Activated T-cell treated with anti-CD3 and anti-CD28 coated beads, Interleukin-2, amount 50 U/mL, for 48 hours (primary cell): ENCODE measurements at regions not wholly inside any gene's neighbourhood (a gene's known extent, or its start where the extent isn't known, plus 50 kb on each side); places are given as distances from the start of the nearest gene placed in this dataset.
"Not testable (repeated sequence)": the region's sequence is repeated elsewhere in the genome, so short reads cannot be mapped to it uniquely, and the experiment has no call there.

Source experiments
- DNase-seq, 2 experiments: peaks; one replicate each; pipeline ENCODE4 v3.0.0-alpha.2; 2020

DNA sequence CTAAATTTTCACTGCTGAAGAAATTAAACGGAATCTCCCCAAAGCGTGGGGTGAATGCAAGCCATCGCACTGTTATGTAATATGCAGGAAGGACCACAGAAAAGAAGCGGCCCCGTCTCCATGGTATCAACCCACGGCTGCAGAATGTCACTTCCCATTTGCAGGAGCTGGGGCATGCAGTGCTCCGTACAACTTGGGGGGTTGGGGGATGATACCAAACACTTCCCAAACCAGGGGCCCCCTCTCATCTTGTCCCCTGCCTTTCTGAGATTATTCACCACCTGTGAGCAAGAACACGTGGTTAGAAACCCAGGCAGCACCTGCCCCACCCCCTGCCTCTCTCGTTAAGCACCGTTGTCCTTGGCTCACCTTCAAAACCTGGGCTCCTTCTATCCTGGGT, 505.1 kb upstream of the TMEM132C start:
- no peak for DNase-seq

DNA sequence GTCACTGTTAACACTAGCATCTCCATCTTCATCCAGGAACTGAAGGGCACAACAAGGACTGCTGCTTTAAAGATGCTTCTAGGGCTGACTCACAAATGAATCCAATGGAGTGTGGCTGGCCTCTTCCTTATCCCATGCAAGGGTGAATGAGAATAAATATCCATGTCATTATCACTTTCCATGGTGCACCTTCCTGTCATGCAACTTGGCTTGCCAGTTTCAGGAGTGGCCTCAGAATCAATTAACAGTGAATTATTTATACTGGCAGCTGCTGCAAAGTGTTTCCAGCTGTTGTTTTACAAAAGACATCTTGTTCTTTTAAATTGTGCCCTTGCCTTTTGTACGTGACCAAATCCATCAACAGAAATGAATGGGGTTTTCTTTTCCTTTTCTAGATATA, 499.3 kb upstream of the TMEM132C start:
- DNase-seq = no peak

DNA sequence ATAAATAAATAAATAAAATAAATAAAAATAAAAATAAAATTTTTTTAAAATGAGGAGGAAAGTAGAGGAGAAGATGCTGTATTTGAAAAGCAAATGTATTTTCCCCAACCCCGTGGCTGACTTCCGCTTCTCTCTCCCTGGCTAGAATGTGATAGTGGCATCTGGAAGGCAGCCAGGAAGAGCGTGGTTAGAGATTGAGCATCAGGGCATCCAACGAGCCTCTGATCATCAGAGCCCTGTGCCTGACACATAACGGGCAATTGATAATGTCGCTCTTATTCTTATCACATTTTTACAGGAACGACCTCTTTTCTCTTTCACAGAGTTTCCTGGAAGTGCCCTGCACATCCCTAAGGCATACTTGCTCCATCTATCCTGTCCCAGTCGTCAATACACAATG, 496.9 kb upstream of the TMEM132C start:
- DNase-seq = no peak

DNA sequence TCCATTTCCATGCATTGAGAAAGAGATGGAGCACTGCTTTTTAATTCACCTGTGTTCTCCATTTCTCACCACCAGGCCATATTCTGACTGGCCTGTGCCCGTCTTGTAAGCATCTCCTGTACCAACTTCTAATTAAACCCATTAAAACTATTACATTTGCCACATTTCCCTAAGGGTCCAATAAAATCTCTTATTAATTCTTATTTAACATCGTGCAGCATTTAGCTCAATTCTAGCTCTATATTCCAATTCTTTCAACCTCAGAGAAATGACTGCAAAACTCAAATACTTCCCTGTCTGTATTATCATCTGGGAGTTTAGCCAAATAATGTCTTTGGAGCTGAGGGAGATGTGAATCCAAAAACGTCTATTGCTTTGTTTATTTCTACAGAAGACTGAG, 495.4 kb upstream of the TMEM132C start:
- no peak for DNase-seq

DNA sequence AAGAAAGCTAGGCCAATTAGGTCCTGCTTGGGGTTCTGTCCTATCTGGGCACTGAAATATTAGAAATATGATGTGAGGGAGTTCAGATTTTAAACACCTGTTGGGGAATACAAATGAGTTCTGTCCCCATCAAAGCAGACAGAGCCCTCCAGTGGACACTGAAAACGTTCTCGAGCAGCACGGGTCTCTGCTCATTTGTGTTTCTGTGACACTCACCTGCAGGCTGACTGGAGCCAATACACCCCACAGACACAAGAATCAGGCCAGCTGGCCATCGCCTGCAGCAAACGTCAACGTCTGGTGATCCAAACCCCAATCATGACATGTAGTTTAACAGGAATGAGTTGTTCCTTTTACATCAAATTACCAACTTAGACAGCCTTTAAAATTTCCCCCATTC, 493.4 kb upstream of the TMEM132C start:
- DNase-seq = no peak

DNA sequence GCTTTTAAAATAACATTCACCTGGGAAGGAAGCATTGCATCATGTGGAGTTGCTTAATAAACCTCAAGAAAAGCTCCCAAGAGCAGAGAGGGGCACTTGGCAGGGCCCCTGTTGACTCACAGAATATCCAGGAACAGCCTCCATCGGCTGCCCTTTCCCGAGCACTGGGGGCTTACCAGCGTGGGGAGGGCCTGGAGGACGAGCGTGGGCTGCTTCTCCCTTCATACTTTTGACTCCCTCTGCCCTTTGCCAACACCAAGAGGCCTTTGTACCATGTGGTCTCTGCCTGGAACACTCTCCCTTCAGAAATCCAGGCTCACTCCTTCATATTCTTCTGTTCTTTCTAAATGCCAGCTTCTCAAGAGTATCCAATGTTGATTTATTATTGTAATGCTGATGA, 492.1 kb upstream of the TMEM132C start:
- DNase-seq = no peak

DNA sequence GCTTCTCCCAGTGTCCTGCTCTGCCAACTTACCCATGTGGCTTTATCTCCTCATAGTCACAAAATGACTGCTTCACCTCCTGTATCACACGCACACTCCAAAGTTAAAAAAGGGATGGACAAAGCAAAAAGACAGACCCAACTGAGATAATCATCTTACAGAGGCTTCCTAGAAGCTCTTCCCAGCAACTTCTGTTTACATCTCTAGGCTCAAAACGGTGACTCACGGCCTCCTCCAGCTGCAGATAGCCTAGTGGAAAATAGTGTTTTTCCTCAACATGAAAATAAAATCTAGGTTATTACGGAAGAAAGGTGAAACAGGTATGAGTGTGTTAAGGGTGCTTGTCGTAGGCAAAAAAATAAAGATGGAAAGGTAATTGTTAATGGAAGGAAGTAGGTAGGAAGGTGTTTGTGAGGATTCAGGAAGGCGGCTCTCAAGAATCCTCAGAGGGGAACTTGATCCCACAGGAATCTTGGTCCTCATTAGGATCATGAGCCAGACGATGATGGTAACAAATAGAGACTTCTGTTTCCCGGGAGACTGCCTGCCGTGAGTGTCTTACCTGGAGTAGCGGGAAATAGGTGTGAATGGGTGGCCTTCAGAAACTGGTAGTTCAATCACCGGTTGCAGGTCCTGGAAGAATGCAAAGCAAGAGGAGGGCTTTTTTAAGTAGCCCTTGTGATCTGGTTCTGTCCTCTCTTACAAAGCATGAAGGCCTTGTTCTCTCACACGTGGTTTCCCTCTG, 487.5 kb upstream of the TMEM132C start:
- no peak for DNase-seq

DNA sequence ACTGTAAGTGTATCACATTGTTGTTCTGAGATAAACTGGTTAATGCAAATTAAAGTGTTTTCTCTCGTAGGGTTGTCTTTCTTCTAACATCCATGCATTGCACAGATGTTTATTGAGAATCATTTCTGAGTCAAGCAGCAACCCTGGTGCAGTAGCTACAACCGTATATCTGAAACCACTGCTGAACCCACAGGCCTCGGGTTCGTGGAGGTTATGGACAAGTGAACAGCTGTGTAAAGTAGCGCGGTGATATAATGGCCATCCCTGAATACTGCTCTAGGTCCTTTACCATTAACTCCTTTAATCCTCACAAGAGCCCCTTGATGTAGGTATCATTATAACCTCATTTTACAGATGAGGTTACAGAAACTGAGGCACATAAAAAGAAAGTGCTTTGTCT, 486.1 kb upstream of the TMEM132C start:
- no peak for DNase-seq

DNA sequence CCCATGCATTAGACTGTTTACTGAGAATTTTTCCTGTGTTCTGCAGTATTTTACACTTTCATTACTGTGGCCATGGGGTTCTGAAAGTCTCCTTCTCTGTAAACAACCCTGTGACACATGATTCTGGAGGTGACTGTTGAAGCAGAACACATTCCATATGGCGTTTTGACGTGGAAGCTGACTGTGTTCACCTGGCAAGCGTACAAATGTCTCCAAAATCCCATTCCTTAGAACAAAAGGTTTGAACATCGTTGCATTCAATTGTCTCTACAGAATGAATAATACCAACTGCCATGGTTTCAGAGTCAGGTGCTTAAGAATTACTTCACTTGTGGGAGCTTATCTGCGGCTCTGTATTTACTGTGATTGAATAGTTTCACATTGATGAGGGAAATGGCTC, 485.6 kb upstream of the TMEM132C start:
- DNase-seq = no peak

DNA sequence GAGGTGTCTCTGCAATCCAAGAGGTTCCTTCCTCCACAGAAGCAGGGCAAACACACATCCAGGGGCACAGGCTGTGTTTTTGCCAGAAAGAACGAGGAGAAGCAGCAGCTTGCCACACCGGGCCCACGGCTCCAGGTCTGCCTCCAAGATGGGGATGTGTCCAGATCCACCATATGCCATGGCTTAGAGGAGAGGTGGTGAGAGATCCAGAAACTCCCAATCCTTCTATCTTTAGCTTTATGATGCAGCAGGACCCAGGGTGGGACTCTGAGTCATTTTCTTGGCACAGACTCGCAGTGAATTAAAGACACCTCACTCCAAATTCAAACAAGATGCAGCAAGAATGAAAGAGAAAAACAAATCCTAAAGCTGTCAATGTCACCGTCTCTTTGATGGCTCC, 481.4 kb upstream of the TMEM132C start:
- no peak for DNase-seq

DNA sequence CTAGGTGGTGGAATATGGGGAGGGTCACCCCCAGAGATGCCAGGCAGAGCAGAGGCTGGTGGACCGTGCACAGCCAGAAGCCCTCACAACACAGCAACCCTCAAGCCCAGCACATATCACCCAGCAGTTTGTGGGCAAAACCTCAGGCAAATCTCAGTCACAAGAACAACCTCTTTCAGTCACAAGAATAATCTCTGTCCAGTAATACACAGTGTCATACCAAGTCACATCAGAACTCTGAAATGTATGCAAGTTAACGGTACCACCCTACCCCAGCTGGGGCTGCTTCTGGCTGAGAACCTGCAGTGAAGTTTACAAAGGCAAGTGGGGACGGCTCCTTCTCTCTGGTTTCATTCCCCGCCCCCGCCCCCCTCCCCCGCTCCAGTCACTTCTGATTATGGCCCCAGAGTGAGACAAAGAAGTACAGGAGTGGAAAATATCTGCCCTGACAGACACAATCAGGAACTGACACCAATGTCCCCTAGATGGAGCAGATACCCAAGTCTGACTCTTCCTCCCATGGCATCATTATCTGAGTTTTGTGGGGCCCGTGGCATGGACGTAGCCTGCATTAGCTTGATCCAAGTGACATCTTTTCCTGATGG, 480.9 kb upstream of the TMEM132C start:
- no peak for DNase-seq

DNA sequence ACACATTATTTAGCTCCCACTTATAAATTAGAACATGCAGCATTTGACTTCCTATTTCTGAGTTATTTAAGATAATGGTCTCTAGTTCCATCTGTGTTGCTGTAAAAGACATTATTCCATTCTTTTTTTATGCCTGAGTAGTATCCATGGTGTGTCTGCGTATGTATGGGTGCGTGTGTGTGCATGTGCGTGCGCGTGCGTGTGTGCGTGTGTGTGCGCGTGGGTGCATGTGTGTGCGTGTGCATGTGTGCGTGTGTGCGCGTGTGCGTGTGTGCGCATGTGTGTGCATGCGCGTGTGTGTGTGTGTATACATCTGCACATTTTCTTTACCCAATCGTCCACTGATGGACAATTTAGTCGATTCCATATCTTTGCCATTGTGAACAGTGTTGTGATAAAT, 479.4 kb upstream of the TMEM132C start:
- no peak for DNase-seq

DNA sequence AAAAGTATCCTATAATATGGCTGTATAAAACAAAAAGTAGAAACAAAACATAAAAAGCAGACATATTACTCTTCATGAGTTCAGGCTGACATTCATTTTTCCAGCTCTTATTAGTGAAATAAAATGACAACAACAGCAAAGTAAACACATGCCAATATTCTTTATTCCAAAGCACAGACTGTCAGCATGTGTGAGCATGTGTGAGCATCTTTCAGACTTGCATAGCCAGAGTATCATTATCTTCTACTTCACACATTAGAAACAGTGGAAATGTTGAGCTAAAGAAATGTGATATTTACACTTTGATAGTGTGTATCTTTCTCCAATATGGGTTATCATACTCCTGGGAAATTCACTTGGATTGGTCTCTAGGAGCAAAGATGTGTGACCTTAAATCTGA, 476.6 kb upstream of the TMEM132C start:
- no peak for DNase-seq

DNA sequence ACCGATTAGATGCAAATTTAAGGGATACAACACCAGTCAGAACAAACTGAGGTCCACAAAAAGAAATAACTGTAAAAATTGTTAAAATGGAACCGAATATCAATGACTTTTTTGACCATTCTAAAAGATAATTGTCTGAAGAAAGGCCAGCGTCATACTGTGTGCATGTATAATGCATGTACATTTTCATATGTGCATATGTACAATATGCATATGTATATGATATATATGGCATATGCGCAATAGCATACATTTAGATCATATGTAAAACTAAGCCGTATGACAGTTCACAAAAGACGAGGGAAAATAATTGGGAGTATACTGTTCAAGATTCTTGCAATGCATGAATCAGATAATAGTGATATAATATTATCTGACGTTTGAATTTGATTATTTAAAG, 475.8 kb upstream of the TMEM132C start:
- no peak for DNase-seq

DNA sequence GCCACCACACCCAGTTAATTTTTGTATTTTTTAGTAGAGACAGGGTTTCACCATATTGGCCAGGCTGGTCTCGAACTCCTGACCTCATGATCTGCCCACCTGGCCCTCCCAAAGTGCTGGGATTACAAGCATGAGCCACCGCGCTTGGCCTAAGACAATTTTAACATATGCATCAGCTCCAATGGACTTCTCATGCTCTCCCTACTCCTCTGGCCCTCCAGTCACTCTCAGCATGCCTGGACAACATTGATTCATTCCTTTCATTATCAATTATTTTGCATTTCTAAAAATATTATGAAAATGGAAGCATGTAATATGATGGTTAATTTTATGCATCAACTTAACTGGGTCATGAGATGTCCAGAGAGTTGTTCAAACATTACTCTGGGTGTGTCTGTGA, 469.1 kb upstream of the TMEM132C start:
- no peak for DNase-seq

DNA sequence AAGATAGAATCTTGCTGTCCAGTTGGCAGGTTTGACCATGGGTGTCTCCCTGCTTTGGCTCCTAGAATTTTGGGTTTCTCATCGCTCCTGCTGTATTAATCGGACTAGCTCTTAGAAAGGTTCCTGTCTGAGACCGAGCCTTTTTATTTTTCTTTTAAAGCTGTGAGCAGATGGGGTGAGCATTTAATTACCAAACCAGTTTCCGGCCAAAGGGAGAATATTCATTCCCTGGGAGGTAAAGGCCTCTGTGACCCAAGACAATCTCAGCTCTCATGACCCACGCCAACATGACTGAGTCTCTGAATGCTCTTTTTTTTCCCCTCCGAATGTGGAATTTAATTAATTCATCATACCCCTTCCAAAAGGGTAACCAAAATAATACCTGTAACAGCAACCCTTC, 464.7 kb upstream of the TMEM132C start:
- no peak for DNase-seq

DNA sequence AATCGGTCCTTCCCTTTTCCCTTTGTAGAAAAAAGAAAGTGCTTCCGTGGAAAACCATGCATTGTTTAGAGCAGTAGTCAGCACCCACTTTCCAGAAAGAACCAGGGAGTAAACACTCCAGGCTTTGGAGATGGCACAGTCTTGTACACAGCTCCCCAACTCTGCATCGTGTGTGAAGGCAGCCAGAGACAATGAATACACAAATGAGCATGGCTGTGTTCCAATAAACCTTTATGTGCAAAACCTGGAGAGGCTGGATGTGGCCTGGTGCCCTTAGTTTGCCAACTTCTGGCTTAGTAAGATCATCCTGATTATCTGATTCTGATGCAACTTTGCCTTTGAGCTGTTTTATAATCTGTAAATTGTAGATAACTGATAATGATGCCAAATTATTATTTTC, 463.4 kb upstream of the TMEM132C start:
- no peak for DNase-seq

DNA sequence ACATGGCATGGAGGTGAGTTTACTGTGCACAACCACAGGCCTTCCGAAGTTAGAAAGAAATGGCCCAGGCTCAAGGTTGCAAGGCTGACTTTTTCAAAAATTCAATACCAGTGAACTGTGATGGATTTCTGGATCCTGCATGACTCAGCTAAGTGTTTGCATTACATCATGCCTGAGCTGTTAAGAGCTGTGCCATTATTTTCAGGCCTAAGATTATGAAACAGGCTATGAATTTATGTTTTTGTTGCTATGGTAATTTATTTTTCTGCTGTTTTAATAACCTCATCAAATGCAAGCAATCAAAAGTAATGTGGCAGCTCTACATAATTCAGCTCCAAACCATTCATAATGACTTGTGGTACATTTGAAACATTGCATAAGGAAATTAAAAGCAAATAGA, 457.7 kb upstream of the TMEM132C start:
- DNase-seq = no peak

DNA sequence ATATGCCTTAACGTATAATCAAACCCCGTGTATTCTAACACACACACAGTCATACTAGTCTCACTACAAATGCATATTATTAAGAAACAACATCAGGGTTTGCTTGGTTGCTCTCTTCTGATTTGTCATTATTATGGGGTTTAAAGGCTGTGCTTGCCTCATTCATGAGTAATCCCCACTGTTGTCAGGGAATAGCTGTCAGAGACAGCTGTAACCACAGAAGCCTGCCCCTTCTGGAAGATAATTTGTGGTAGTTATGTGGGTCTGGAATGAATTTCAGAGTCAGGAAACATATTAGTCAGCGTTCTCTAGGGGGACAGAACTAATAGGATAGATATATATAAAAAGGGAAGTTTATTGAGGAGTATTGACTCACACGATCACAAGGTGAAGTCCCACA, 456.9 kb upstream of the TMEM132C start:
- DNase-seq = no peak

DNA sequence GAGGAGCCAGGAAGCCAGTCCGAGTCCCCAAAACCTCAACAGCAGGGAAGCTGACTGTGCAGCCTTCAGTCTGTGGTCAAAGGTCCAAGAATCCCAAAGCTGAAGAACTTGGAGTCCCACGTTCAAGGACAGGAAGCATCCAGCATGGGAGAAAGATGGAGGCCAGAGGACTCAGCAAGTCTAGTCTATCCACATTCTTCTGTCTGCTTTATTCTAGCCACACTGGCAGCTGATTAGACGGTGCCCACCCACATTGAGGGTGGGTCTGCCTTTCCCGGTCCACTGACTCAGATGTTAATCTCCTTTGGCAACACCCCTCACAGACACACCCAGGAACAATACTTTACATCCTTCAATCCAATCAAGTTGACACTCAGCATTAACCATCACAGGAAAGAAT, 456.5 kb upstream of the TMEM132C start:
- DNase-seq = not testable (repeated sequence)

DNA sequence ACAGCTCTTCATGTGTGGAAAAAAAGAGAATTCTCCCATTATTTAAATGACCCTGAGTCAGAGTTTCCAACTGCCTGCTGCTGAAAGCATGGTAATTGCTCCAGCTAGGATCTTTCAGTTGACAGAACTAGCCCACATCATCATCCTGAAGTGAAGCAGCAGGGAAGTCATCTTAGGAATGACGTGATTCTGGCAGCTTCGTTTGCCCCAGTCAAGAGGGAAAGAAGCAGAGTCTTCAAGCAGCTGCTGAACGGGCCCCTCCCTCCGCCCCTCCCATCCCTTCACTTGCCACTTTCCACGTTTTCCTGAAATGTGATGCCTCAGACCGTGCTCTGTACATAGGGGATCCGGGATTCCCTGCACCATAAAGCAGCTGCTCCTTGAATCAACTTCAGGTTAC, 455.0 kb upstream of the TMEM132C start:
- DNase-seq = no peak

DNA sequence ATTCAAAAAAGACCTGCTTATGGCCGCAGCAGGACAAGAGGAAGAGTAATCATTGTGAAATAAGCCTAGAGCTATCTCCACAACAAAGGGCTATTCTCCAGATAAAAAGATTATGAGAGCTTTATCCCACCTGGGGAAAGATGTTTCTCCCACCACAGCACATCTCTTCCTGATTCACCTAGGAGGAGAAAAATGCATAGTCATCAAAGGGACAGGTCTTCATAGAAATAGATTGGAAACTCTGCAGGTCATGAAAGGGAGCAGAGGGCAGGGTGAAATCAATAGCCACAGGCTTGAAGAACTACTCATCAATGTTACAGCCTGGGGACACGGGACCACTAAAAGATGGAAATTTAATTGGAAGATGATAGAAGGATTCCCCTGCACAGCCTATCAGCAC, 453.8 kb upstream of the TMEM132C start:
- DNase-seq = no peak

DNA sequence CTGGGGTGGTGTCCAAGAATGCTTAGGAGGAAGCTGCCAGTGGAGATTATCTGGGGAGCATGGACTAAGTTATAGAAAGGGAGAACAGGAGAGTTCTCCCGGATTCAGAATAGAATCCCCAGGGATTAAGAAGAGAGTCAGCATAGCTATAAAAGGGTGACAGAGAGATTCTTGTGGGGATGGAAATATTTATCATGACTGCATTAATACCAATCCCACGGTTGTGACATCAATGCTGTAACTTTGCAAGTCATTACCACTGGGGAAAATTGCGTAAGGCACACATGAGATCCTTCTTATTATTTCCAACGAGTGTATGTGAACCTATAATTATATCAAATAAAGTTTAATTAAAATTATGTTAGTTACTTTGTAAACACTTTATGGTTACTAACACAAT, 447.9 kb upstream of the TMEM132C start:
- no peak for DNase-seq

DNA sequence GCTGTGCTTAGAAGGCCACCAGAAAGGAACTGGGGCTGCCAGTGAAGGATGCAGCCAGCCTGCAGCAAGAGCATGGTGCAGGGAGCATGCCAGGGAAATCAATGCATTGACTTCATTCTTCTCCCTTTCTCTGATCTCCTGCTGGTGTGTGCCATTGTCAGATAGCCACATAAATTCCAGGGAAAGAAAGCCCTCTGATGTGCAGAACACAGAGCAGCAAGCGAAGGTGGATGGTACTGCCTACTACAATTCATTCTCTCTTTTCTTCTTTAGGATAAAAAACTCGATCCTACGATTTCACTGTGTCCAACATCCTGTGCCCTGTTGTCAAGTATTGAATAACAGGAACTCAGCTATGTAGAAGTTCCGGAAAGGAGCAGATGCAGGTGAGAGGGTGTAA, 446.7 kb upstream of the TMEM132C start:
- no peak for DNase-seq

DNA sequence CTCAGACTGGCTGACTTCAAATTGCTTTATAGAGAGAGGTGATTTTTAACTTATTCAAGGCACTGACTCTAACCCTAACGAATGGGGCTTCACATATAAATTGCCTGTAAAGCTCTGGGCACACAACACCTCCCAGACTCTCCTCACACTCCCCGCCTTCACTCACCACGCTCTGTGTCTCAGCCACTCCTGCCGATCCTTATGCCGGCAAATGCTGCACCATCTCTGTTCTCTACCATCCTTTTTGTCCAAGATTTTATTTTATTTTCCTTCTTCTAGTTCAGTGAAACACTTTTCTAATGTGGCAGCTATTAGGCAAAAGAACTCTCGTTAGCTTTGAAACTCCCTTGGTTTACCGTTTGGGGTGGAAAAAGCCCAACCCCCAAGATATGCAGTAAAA, 446.1 kb upstream of the TMEM132C start:
- DNase-seq = no peak
